ENCODE measurements at regions not wholly inside any gene's neighbourhood (a gene's known extent, or its start where the extent isn't known, plus 50 kb on each side); places are given as distances from the start of the nearest gene placed in this dataset.

GRCh38 chr16:6146874-6147425, 1049.4 kb upstream of the EEF2KMT start:
- TF ChIP-seq EZH2 (IDR thresholded peaks at IDR 0.05; ENCODE audit: low read length, unreplicated experiment) (no peak), EZH2phosphoT487 (IDR thresholded peaks at IDR 0.05; ENCODE audit: borderline replicate concordance, low read length) (no peak), CTCF (conservative IDR thresholded peaks at IDR 0.05; ENCODE audit: low read depth, low read length) (no peak)
